Rectal smooth muscle tissue (tissue), 1 donor: ENCODE measurements at regions not wholly inside any gene's neighbourhood (a gene's known extent, or its start where the extent isn't known, plus 50 kb on each side); places are given as distances from the start of the nearest gene placed in this dataset.

Experiments used
- H3K27ac ChIP-seq: one replicate; pipeline ENCODE4 v1.7.0; 2013; ENCODE audit warnings: low read depth, low read length, inconsistent platforms
- H3K27me3 ChIP-seq: one replicate; pipeline ENCODE4 v1.7.0; 2013; ENCODE audit warnings: low read length; ENCODE audit not compliant: control insufficient read depth, insufficient read depth
- H3K36me3 ChIP-seq: one replicate; pipeline ENCODE4 v1.7.0; 2013; ENCODE audit warnings: low read length; ENCODE audit not compliant: control insufficient read depth, insufficient read depth
- H3K4me1 ChIP-seq: one replicate; pipeline ENCODE4 v1.7.0; 2013; ENCODE audit warnings: low read length; ENCODE audit not compliant: control insufficient read depth, insufficient read depth
- H3K4me3 ChIP-seq: one replicate; pipeline ENCODE4 v1.7.0; 2013; ENCODE audit warnings: low read length
- H3K9ac ChIP-seq: one replicate; pipeline ENCODE4 v1.7.0; 2013; ENCODE audit warnings: low read length

GRCh38 chr11:128135451-128135850, 451.9 kb downstream of the ETS1 start:
- Histone ChIP-seq H3K4me1 (no peaks in the 10 kb centered on the region), H3K36me3 (no peaks in the 10 kb centered on the region), H3K27me3 (no peaks in the 10 kb centered on the region), H3K4me3 (no peak overlapping the region), H3K27ac (no peak overlapping the region), H3K9ac (no peak overlapping the region)

DNA sequence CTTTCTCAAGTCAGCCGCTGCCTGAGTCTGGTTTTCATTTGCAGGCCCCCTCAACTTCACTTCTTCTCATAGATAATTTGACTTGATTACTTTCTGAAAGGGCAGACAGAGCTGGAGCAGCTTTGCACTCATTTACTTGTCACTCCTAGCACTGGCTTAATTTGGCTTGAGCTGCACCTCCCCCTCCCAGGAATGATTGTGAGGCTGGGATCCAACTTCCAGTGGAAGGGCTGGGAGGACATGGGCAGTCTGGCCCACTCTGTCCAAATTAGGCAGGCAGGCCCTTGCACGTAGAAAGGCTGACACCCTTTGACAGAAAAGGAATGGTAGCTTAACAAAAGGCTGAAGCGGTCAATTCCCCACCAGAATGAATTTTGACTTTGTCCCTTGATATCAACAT, 453.9 kb downstream of the ETS1 start:
- Histone ChIP-seq H3K4me1 (no peaks in the 10 kb centered on the region), H3K36me3 (no peaks in the 10 kb centered on the region), H3K27ac (no peak overlapping the region), H3K27me3 (no peaks in the 10 kb centered on the region), H3K4me3 (no peak overlapping the region), H3K9ac (no peak overlapping the region)

- no peak overlapping the region for H3K4me3 ChIP-seq
- H3K9ac ChIP-seq = no peak overlapping the region
- no peak overlapping the region for H3K27ac ChIP-seq
- H3K36me3 ChIP-seq = no peaks in the 10 kb centered on the region
- H3K4me1 ChIP-seq = no peaks in the 10 kb centered on the region
- no peaks in the 10 kb centered on the region for H3K27me3 ChIP-seq
Measured at GRCh38 chr11:128130052-128130451, 457.3 kb downstream of the ETS1 start.

DNA sequence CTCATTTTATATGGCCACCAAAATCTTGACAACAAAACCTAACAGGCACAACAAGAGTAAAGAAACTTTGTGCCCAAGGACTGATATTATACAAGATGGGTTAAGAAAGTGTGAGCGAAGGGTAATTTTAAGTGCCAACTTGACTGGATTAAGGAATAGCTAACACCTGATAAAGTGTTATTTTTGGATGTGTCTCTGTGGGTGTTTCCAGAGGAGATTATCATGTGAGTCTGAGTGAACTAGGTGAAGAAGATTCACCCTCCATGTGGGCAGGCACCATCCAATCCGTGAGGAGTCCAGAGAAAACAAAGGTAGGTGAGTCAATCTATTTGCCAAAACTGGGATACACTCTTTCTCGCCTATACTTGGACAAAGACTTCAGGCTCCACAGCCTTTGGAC, 461.6 kb downstream of the ETS1 start:
- Histone ChIP-seq H3K36me3 (no peaks in the 10 kb centered on the region), H3K4me1 (no peaks in the 10 kb centered on the region), H3K9ac (no peak overlapping the region), H3K4me3 (no peak overlapping the region), H3K27me3 (no peaks in the 10 kb centered on the region), H3K27ac (no peak overlapping the region)

DNA sequence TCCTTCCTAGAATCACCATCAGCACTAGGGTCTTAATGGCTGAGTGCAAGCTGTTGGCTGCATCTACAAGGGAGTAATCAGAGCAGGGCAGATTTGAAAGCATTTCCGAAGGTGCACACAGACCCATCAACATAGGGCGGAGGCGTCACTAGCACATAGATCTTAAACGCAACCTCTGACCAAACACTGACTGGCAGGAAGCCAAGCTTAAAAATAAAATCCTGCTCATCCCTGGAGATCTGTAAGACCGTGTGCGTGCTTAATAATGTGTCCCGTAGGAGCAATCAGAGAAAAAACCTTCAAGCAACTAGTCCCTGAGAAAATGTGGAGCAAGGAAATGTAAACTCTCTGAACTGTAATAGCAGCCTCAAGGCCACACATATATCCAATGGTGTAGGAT, 470.5 kb downstream of the ETS1 start:
- H3K36me3 ChIP-seq = no peaks in the 10 kb centered on the region
- H3K4me1 ChIP-seq = no peaks in the 10 kb centered on the region
- no peak overlapping the region for H3K27ac ChIP-seq
- no peak overlapping the region for H3K9ac ChIP-seq
- no peak overlapping the region for H3K4me3 ChIP-seq
- no peaks in the 10 kb centered on the region for H3K27me3 ChIP-seq

DNA sequence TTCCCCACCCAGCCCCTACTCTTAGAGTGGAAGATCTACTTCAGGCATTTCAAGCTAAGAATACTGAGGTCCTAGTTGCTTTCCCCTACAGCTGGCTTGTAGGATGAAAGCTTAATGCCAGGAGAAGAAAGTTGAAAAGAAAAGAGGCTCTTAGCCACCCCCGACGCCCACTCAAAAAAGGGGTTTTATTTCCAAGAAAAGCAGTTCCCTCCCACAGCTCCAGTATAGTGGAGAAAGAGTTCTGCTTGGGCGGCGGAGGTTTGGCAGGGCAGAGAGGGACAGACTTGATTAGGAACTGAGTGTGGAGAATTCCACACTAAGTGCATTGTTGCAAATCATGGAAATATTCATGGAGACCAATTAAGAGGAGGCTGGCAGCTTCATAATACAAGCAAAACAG, 470.9 kb downstream of the ETS1 start:
- Histone ChIP-seq H3K9ac (no peak overlapping the region), H3K27me3 (no peaks in the 10 kb centered on the region), H3K4me1 (no peaks in the 10 kb centered on the region), H3K36me3 (no peaks in the 10 kb centered on the region), H3K4me3 (no peak overlapping the region), H3K27ac (no peak overlapping the region)

DNA sequence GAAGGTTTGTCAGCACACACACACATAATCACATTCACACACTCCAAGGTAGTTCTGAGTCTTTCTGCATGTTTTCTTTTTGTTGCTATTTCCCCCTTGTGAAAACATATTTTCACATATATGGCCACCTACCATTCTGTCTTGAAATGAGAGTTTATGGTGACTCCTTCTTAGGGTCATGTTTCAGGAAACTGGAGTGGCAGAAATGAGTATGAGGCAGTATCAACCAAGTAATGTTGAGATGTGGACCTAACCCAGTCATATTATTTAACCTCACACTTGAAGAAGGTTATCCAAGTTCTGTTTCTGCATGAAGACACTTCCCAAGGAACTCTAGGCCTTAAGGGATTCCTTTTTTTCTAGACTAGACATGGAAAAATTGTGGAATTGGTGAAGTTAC, 481.4 kb downstream of the ETS1 start:
- H3K4me1 ChIP-seq = no peaks in the 10 kb centered on the region
- H3K36me3 ChIP-seq = no peaks in the 10 kb centered on the region
- no peak overlapping the region for H3K9ac ChIP-seq
- no peaks in the 10 kb centered on the region for H3K27me3 ChIP-seq
- H3K27ac ChIP-seq = no peak overlapping the region
- H3K4me3 ChIP-seq = no peak overlapping the region

DNA sequence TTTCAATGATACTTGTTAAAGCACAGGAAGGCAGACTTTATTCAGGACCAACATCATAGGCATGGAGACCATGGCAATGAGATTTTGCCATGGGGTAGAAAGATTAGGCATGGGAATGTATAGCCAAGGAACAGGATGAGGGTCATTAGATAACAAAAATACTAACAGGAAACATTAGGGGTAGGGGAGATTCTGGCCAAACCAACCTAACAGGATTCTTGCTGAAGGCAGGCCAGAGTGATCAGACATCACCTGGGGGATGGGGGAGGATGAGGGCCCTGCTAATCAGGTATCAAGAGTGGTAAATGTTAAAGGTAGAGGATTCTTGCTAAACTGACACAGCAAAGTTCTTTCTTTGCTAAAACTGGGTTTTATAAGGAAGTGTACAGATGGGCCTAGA, 481.8 kb downstream of the ETS1 start:
- Histone ChIP-seq H3K27ac (no peak overlapping the region), H3K9ac (no peak overlapping the region)

GRCh38 chr11:128103278-128103873, 484.0 kb downstream of the ETS1 start:
- Histone ChIP-seq H3K27me3 (no peaks in the 10 kb centered on the region), H3K36me3 (no peaks in the 10 kb centered on the region), H3K9ac (no peak overlapping the region), H3K4me1 (no peaks in the 10 kb centered on the region), H3K27ac (no peak overlapping the region), H3K4me3 (no peak overlapping the region)

More for the DNA sequence above, 481.8 kb downstream of the ETS1 start:
- Histone ChIP-seq H3K27me3 (no peaks in the 10 kb centered on the region), H3K4me3 (no peak overlapping the region), H3K36me3 (no peaks in the 10 kb centered on the region), H3K4me1 (no peaks in the 10 kb centered on the region)

DNA sequence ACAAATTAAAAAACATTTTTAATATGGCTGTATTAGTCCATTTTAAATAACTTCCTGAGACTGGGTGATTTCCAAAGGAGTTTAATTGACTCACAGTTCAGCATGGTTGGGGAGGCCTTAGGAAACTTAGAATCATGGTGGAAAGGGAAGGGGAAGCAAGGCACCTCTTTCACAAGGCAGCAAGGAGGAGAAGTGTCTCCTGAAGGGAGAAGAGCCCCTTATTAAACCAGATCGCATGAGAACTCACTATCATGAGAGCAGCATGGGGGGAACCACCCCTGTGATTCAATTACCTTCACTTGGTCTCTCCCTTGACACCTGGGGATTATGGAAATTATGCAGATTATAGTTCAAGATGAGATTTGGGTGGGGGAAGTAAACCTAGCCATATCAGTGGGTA, 488.6 kb downstream of the ETS1 start:
- H3K36me3 ChIP-seq = no peaks in the 10 kb centered on the region
- no peaks in the 10 kb centered on the region for H3K4me1 ChIP-seq
- no peak overlapping the region for H3K4me3 ChIP-seq
- no peak overlapping the region for H3K27ac ChIP-seq
- no peaks in the 10 kb centered on the region for H3K27me3 ChIP-seq
- H3K9ac ChIP-seq = no peak overlapping the region

GRCh38 chr11:128095466-128095981, 491.8 kb downstream of the ETS1 start:
- Histone ChIP-seq H3K27me3 (no peaks in the 10 kb centered on the region), H3K36me3 (no peaks in the 10 kb centered on the region), H3K4me3 (no peak overlapping the region), H3K4me1 (no peaks in the 10 kb centered on the region), H3K27ac (no peak overlapping the region), H3K9ac (no peak overlapping the region)

GRCh38 chr11:128093689-128094088, 493.7 kb downstream of the ETS1 start:
- H3K9ac ChIP-seq = no peak overlapping the region
- H3K4me3 ChIP-seq = no peak overlapping the region
- no peaks in the 10 kb centered on the region for H3K27me3 ChIP-seq
- no peaks in the 10 kb centered on the region for H3K4me1 ChIP-seq
- H3K36me3 ChIP-seq = no peaks in the 10 kb centered on the region
- no peak overlapping the region for H3K27ac ChIP-seq

DNA sequence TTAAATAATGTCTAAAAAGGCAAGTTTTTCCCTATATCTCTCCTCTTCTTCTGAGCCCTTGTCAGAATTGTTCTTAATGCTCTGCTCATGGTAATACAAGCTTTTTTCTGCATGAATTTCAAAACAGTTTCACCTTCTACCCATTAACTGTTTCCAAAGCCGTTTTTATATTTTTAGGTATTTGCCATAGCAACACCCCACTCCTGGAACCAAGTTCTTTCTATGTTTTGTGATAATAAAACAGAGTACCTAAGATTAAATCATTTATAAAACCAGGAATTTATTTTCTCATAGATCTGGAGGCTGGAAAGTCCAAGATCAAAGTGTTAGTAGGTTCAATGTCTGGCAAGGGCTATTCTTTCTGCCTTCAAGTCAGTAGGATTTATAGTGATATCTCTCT, 497.4 kb downstream of the ETS1 start:
- Histone ChIP-seq H3K27me3 (no peaks in the 10 kb centered on the region), H3K4me3 (no peak overlapping the region), H3K36me3 (no peaks in the 10 kb centered on the region), H3K27ac (no peak overlapping the region), H3K4me1 (no peaks in the 10 kb centered on the region), H3K9ac (no peak overlapping the region)
